Gastroesophageal sphincter (tissue), 4 donors: ENCODE measurements at regions not wholly inside any gene's neighbourhood (a gene's known extent, or its start where the extent isn't known, plus 50 kb on each side); places are given as distances from the start of the nearest gene placed in this dataset.

Experiments
- ATAC-seq: fragments of 150-250 bp; one replicate; pipeline ENCODE4 v1.9.1; 2016; ENCODE audit warnings: mild to moderate bottlenecking, moderate library complexity
- H3K27ac ChIP-seq, 4 donors: fragments of 200-600 bp; sonication (generic) in 3 of 4; 1 replicate in 3 of 4; 2 replicates in 1 of 4; pipeline ENCODE4 v1.5.1; 2016 to 2019
- H3K27me3 ChIP-seq: fragments of 200-600 bp; sonication (generic); one replicate; pipeline ENCODE4 v1.5.1; 2019
- H3K36me3 ChIP-seq, 2 donors: fragments of 200-600 bp; sonication (generic); one replicate each; pipeline ENCODE4 v1.5.1; 2019; ENCODE audit warnings: control low read depth in 1 of 2
- H3K4me1 ChIP-seq, 3 donors: fragments of 200-600 bp; sonication (generic); 1 replicate in 2 of 3; 2 replicates in 1 of 3; pipeline ENCODE4 v1.5.1; 2016 to 2019; ENCODE audit warnings: control low read depth in 2 of 3
- H3K4me3 ChIP-seq, 2 donors: fragments of 200-600 bp; sonication (generic); one replicate each; pipeline ENCODE4 v1.5.1; 2019; ENCODE audit warnings: mild to moderate bottlenecking in 1 of 2, moderate library complexity in 1 of 2
- H3K9me3 ChIP-seq, 3 donors: fragments of 200-600 bp; sonication (generic); one replicate each; pipeline ENCODE4 v1.5.1; 2017 to 2019; ENCODE audit warnings: control low read depth in 2 of 3
- EP300 ChIP-seq: sonication (generic); formaldehyde crosslinking; IDR thresholded peaks from one replicate; pipeline ENCODE4 v1.6.1; 2017; ENCODE audit warnings: antibody characterized with exemption, mild to moderate bottlenecking
- POLR2A ChIP-seq, 2 donors: fragments of 450-650 bp; IDR thresholded peaks; one replicate each; pipeline ENCODE4 v1.6.1; 2017; ENCODE audit warnings: antibody characterized with exemption in 2 of 2, mild to moderate bottlenecking in 2 of 2, moderate library complexity in 1 of 2
- POLR2AphosphoS5 ChIP-seq: sonication (generic); formaldehyde crosslinking; IDR thresholded peaks from one replicate; pipeline ENCODE4 v1.6.1; 2017; ENCODE audit warnings: antibody characterized with exemption
- WGBS, 2 donors: methylation state at CpG; one replicate each; pipeline ENCODE4 v1.1.5; 2018; ENCODE audit warnings: low coverage in 1 of 2; 5-methylcytosine and 5-hydroxymethylcytosine counted together
- TF ChIP-seq, protein P1 (sequence below), 4 experiments: fragments of 200-600 bp in 2 of 4; fragments of 450-650 bp in 2 of 4; sonication (generic) in 1 of 4; IDR thresholded peaks; one replicate each; pipeline ENCODE4 v1.5.1; 2017 to 2019; ENCODE audit warnings: antibody characterized with exemption in 4 of 4, mild to moderate bottlenecking in 2 of 4, moderate library complexity in 2 of 4

DNA sequence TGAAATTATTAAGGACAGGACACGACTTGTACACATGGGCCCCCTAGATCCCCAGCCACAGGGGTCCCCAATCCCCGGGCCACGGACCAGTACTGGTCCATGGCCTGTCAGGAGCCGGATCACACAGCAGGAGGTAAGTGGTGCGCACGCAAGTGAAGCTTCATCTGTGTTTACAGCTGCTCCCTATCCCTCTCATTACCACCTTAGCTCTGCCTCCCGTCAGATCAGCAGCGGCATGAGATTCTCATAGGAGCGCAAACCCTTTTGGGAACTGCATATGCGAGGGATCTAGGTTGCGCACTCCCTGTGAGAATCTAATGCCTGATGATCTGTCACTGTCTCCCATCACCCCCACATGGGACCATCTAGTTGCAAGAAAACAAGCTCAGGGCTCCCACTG, 137.8 kb upstream of the ZFHX3 start:
- Histone ChIP-seq H3K4me1 (no peaks in the 10 kb centered on the region), H3K9me3 (no peaks in the 10 kb centered on the region), H3K27ac (no peak overlapping the region), H3K4me3 (no peak overlapping the region), H3K27me3 (peaks cover 13% of the 10 kb centered on the region), H3K36me3 (no peaks in the 10 kb centered on the region)
- no peak for ATAC-seq
- 97 to 100% methylated on average over 2 to 11 of the region's 11 CpGs for WGBS, 2 donors
- no peak for TF ChIP-seq EP300
- TF ChIP-seq, protein P1, sequence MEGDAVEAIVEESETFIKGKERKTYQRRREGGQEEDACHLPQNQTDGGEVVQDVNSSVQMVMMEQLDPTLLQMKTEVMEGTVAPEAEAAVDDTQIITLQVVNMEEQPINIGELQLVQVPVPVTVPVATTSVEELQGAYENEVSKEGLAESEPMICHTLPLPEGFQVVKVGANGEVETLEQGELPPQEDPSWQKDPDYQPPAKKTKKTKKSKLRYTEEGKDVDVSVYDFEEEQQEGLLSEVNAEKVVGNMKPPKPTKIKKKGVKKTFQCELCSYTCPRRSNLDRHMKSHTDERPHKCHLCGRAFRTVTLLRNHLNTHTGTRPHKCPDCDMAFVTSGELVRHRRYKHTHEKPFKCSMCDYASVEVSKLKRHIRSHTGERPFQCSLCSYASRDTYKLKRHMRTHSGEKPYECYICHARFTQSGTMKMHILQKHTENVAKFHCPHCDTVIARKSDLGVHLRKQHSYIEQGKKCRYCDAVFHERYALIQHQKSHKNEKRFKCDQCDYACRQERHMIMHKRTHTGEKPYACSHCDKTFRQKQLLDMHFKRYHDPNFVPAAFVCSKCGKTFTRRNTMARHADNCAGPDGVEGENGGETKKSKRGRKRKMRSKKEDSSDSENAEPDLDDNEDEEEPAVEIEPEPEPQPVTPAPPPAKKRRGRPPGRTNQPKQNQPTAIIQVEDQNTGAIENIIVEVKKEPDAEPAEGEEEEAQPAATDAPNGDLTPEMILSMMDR (IDR thresholded peaks at IDR 0.05): no peak
- TF ChIP-seq POLR2A (IDR thresholded peaks at IDR 0.05): no peak
- TF ChIP-seq POLR2AphosphoS5: no peak

DNA sequence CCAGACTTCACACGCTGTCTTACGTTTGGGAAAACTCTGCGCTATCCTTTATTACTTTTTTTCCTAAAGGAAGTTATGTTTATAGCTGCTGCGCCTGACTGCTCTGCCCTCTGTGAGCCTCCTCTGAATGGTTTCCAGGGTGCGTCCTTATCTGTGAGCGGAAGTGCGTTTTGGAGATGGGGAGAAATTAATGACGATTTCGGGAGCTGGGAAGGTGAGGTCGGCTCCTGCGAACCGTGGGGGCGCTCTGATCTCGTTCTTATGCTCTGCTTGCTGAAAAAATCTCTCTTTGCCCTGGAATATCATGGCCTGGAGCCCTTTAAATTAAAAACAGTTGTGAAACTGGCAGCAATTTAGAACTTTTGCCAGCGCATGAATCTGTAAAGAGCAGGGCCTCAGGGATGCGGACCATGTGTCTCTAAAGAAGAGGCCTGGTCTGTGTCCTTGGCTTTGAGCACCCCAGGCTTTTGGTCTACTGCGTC, 135.7 kb upstream of the ZFHX3 start:
- H3K4me3 ChIP-seq: no peak overlapping the region
- peaks cover 0 to 9% (median 0%) of the 10 kb centered on the region in 3 donors for H3K4me1 ChIP-seq
- no peak for TF ChIP-seq POLR2AphosphoS5
- TF ChIP-seq EP300: no peak
- TF ChIP-seq, protein P1 (IDR thresholded peaks at IDR 0.05): no peak
- TF ChIP-seq POLR2A (IDR thresholded peaks at IDR 0.05): no peak
- peak; percentile 62 for ATAC-seq
- H3K27ac ChIP-seq: peak overlapping the region in 1 of 4 donors; percentile 2
- WGBS, 2 donors: 31 to 36% methylated on average over 11 to 16 of the region's 17 CpGs
- H3K27me3 ChIP-seq: peaks cover 13% of the 10 kb centered on the region
- no peaks in the 10 kb centered on the region for H3K36me3 ChIP-seq
- no peaks in the 10 kb centered on the region for H3K9me3 ChIP-seq

DNA sequence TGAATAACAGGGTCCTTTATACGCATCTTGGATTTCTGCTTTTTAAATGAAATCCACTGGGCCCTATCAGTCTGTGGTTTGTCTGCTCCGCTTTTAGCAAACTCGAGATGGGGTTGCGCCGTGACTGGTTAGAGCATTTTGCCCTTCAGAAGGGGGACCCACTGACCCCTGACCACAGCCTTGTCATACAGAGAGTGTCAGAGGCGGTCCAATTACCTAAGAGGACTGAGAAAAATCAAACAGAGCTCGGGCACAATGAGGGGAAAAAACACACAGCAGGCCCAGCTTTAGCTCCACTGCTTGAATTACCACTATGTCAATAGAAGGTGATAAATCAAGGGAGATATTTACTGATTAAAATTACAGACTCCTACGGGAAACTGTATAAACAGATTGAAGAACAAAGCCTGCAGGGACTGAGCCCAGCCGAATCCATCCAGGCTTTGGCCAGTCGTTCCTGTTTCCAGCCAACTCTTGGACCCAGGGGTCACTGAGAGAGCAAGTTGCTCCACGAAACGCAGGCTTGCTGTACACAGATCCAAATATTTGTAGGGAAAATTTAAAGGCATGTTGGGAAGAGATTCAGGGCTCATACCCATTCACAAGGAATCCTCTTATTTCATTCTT, 131.9 kb upstream of the ZFHX3 start:
- no peaks in the 10 kb centered on the region for H3K36me3 ChIP-seq
- H3K27ac ChIP-seq: peak overlapping the region in 2 of 4 donors; percentile 18 to 27
- H3K9me3 ChIP-seq: no peaks in the 10 kb centered on the region
- H3K4me3 ChIP-seq: no peak overlapping the region
- peaks cover 0 to 9% (median 0%) of the 10 kb centered on the region in 3 donors for H3K4me1 ChIP-seq
- H3K27me3 ChIP-seq: peaks cover 13% of the 10 kb centered on the region
- no peak for ATAC-seq
- 63 to 66% methylated on average over 6 to 9 of the region's 12 CpGs for WGBS, 2 donors
- TF ChIP-seq POLR2AphosphoS5 (peak; percentile 17), POLR2A (IDR thresholded peaks at IDR 0.05) (no peak)

DNA sequence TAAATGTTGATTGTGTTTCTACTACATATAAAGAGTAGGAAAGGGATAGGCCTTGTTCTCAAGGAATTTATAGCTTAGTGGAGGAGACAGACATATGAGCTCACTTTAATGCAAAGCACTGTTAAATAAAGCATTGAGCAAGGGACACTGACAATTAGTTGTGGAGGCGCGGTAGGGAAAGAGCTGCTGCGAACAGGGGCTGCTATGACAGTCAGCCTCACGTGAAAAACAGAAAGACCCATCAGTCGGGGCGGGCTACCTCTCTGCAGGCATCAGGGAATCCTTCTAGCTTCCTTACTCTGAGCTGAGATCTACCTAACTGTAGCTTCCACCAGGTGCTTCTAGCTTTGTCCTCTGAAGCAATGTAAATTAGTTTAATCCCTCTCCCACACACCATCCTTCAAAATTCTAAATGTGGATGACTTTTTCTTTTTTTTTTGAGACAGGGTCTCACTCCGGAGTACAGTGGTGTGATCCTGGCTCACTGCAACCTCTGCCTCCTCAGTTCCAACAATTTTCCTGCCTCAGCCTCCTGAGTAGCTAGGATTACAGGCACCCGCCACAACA, 129.9 kb upstream of the ZFHX3 start:
- Histone ChIP-seq H3K4me3 (no peak overlapping the region), H3K9me3 (no peaks in the 10 kb centered on the region), H3K27ac (no peak overlapping the region), H3K4me1 (peaks cover 0 to 22% (median 0%) of the 10 kb centered on the region in 3 donors), H3K27me3 (peaks cover 6% of the 10 kb centered on the region), H3K36me3 (no peaks in the 10 kb centered on the region)
- WGBS, 2 donors: 78 to 88% methylated on average over 7 to 8 of the region's 8 CpGs
- no peak for ATAC-seq
- TF ChIP-seq POLR2AphosphoS5 (no peak), POLR2A (IDR thresholded peaks at IDR 0.05) (no peak), EP300 (no peak)
- TF ChIP-seq, protein P1 (IDR thresholded peaks at IDR 0.05): no peak

DNA sequence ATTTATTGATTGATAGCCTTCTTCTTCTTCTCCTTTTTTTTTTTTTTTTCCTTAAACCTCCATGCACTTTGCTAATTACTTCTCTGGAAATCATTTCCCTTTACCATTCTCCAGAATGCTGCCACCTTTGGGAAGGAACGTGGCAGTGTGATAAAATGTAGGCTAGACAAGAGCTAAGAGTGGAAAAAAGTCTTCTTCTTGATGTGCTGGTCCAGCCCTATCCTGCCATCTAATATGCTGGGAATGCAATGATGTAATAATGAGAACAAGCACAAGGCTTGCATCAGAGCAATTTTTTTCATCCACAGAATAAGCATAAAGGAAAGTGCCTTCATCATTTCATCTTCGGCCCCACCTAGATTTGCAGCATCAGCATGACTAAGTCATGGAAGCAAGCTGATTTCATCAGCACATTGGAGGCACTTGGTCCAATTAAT, 128.7 kb upstream of the ZFHX3 start:
- peak; percentile 80 for ATAC-seq
- Histone ChIP-seq H3K27ac (no peak overlapping the region), H3K4me3 (no peak overlapping the region), H3K36me3 (no peaks in the 10 kb centered on the region), H3K9me3 (no peaks in the 10 kb centered on the region), H3K27me3 (peaks cover under 1% of the 10 kb centered on the region), H3K4me1 (peaks cover 0 to 32% (median 6%) of the 10 kb centered on the region in 3 donors)
- WGBS, 2 donors: 22 to 57% methylated on average over 1 to 2 of the region's 2 CpGs
- no peak for TF ChIP-seq EP300
- TF ChIP-seq, protein P1 (IDR thresholded peaks at IDR 0.05): peak in 2 of 4 experiments; percentile 4 to 29
- TF ChIP-seq POLR2AphosphoS5: no peak
- no peak for TF ChIP-seq POLR2A (IDR thresholded peaks at IDR 0.05)
